Cardiac muscle cell (in vitro differentiated cells and primary cell): ENCODE measurements at regions not wholly inside any gene's neighbourhood (a gene's known extent, or its start where the extent isn't known, plus 50 kb on each side); places are given as distances from the start of the nearest gene placed in this dataset.

Experiments used
- DNase-seq, 2 donors: peaks; one replicate each; pipeline versions ENCODE4 v3.0.0 to v3.0.0-alpha.2; 2010 to 2017; ENCODE audit warnings: low read depth in 1 of 2, low spot score in 1 of 2
- H3K27ac ChIP-seq: fragments of 200-600 bp; sonication (generic); 2 replicates; pipeline ENCODE4 v1.5.1; 2016
- H3K27me3 ChIP-seq: fragments of 200-600 bp; sonication (generic); 2 replicates; pipeline ENCODE4 v1.6.0; 2016; ENCODE audit warnings: control low read depth
- H3K36me3 ChIP-seq: fragments of 200-600 bp; sonication (generic); 2 replicates; pipeline ENCODE4 v1.5.1; 2016; ENCODE audit warnings: control low read depth
- H3K4me1 ChIP-seq: fragments of 200-600 bp; sonication (generic); 2 replicates; pipeline ENCODE4 v1.8.1; 2017; ENCODE audit warnings: low read depth, mild to moderate bottlenecking, mixed run types
- H3K4me3 ChIP-seq: fragments of 200-600 bp; sonication (generic); 2 replicates; pipeline ENCODE4 v1.5.1; 2016; ENCODE audit warnings: mild to moderate bottlenecking
- H3K9me3 ChIP-seq: fragments of 200-600 bp; sonication (generic); 2 replicates; pipeline ENCODE4 v1.5.1; 2017; ENCODE audit warnings: low read depth, mild to moderate bottlenecking, control low read depth
- TF ChIP-seq, protein P1 (sequence below): IDR thresholded peaks from 2 replicates; pipeline ENCODE4 v1.5.1; 2012; ENCODE audit warnings: low read depth, mild to moderate bottlenecking, low read length

DNA sequence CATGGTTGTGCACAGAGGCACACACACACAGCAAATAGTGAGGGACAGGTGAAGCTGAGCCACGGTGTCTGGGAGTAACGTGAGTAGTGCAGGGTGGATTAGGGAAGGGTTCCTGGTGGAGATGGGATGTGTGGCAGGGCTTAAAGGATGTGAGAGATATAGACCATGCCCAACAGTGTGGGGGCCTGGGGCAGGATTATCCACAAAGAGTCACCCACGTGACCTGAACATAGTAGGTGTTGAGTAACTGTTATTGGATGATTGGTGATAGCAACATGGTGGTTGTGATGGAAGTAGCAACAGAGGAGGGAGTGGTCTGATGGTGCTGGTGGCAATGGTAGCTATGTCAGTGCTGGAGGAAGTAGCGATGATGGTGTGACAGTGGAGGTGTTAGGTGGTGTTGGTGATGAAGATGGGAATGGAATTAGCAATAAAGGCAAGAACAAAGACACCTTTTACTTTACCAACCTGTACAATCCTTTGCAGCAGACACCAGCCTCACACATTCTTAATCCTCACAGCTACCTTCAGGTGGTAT, 135.1 kb downstream of the MRPL14 start:
- Histone ChIP-seq H3K27ac (no peak overlapping the region), H3K9me3 (no peaks in the 10 kb centered on the region)
- TF ChIP-seq, protein P1, sequence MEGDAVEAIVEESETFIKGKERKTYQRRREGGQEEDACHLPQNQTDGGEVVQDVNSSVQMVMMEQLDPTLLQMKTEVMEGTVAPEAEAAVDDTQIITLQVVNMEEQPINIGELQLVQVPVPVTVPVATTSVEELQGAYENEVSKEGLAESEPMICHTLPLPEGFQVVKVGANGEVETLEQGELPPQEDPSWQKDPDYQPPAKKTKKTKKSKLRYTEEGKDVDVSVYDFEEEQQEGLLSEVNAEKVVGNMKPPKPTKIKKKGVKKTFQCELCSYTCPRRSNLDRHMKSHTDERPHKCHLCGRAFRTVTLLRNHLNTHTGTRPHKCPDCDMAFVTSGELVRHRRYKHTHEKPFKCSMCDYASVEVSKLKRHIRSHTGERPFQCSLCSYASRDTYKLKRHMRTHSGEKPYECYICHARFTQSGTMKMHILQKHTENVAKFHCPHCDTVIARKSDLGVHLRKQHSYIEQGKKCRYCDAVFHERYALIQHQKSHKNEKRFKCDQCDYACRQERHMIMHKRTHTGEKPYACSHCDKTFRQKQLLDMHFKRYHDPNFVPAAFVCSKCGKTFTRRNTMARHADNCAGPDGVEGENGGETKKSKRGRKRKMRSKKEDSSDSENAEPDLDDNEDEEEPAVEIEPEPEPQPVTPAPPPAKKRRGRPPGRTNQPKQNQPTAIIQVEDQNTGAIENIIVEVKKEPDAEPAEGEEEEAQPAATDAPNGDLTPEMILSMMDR, result no peak

DNA sequence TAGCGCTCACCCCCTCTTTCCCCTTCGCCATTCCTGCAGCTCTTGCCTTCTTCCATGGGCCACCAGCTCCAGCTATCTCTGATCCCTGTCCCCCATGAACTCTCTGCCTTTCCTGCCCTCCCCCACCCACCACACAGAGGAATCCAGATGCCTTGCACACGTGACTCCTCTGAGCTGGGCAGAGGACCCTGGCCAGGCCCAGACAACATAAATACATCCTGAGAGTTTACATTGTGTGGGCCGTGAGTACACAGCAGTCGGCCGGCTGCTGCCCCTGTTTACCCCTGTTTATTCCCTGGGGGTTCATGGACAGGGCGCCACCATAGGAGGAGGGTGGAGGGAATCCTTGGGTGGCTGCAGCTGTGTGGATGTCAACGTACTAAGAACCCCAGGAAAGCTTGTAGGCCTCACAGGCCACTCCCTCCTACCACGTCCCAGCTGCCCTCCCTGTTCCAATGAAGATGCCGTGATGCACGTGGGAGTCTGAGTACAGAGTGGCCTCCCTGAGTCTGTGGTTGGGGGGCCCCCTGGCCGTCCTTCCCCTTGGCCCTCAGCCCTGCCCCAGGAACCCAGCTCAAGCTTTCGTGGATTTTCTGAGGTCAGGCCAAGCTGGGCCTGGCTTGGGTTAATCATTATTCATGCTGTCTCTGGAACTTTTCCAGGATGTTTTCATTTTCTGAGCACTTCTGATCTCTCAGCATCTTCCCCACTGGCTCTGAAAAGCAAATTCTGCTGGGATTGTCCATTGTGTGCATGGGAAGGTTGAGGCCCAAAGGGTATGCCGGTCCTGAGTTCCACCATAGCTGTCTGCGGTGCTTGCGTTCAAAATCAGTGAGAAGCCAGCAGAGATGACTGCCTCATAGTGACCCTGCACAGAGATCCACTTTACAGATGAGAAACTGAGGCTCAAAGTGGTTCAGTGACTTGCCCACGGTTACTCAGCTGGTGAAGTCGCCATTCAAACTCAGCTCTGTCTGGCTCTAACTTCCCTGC, 136.3 kb downstream of the MRPL14 start:
- no peaks in the 10 kb centered on the region for H3K36me3 ChIP-seq
- peak; percentile 63 to 97 for DNase-seq
- H3K4me1 ChIP-seq, result peaks cover 54% of the 10 kb centered on the region
- no peaks in the 10 kb centered on the region for H3K27me3 ChIP-seq
- H3K27ac ChIP-seq, result peak overlapping the region; percentile 90
- no peak overlapping the region for H3K4me3 ChIP-seq
- TF ChIP-seq, protein P1, result no peak
- H3K9me3 ChIP-seq, result no peaks in the 10 kb centered on the region

More for the DNA sequence above, 135.1 kb downstream of the MRPL14 start:
- no peaks in the 10 kb centered on the region for H3K36me3 ChIP-seq
- H3K27me3 ChIP-seq, result no peaks in the 10 kb centered on the region
- DNase-seq, result no peak
- no peak overlapping the region for H3K4me3 ChIP-seq
- H3K4me1 ChIP-seq, result peaks cover 42% of the 10 kb centered on the region

DNA sequence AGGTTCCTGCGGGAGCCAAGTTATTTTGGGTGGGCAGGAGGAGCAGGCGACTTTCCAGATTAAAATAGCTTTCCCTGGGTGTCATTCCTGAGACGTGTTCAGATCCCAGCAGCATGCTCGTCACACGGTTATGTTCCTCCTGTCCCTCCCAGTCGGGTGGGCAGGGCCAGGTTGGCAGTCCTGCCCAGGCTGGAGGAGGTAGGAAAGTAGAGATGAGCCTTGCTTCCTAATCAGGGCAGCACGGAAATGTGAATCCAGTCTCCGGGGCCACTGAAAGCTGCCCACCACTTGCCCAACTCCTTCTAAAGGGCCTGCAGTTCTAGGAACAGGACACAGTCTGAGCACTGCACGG, 137.0 kb downstream of the MRPL14 start:
- TF ChIP-seq, protein P1, result no peak
- Histone ChIP-seq H3K36me3 (no peaks in the 10 kb centered on the region), H3K4me1 (peaks cover 54% of the 10 kb centered on the region), H3K27me3 (no peaks in the 10 kb centered on the region), H3K4me3 (no peak overlapping the region), H3K9me3 (no peaks in the 10 kb centered on the region), H3K27ac (peak overlapping the region; percentile 90)
- DNase-seq, result peak in 1 of 2 donors; percentile 43

DNA sequence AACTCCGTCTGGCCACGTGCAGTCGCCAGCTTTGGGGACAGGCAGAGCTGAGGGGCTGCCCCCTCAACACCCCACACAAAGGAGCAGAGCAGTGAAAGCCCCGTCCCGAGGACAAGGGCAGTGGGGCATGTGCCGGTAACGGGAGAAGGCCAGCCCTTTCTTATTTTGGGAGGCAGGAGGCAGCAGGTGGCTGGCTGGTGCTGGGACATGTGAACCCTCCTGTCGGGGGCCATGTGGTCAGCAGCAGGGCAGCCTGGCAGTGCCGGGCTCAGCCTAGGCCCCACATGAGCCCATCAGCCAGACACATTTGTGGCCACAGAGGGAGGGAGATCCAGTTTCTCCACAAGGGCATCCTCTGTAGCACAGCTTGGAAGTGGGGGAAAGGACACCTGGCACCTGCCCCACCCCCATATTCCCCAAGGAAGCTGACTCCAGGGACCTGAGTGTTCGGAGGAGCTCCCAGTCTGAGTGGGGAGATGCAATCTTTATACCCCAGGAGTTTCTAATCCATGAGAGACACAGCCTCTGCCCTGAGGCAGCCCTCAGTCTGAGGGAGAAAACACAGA, 137.6 kb downstream of the MRPL14 start:
- H3K27me3 ChIP-seq, result no peaks in the 10 kb centered on the region
- no peak for DNase-seq
- TF ChIP-seq, protein P1, result no peak
- no peaks in the 10 kb centered on the region for H3K36me3 ChIP-seq
- H3K4me3 ChIP-seq, result no peak overlapping the region
- H3K4me1 ChIP-seq, result peaks cover 57% of the 10 kb centered on the region
- H3K27ac ChIP-seq, result peak overlapping the region; percentile 90
- no peaks in the 10 kb centered on the region for H3K9me3 ChIP-seq

DNA sequence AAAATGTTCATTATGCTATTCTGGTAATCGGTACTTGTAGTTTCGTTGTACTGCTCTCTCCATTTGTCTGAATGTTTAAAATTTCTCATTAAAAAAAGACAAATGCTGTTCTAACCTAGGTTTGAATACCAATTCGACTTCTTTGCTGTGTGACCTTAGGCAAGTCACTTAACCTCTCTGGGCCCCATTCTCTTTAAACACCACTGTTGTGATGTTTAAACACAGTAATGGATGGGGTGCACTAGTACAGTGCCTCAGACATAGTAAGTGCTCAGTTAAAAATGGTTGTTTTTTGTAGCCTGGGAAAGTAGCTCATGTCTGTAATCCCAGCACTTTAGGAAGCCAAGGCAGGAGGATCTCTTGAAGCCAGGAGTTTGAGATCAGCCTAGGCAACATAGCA, 138.5 kb downstream of the MRPL14 start:
- H3K4me3 ChIP-seq, result no peak overlapping the region
- TF ChIP-seq, protein P1, result no peak
- H3K36me3 ChIP-seq, result no peaks in the 10 kb centered on the region
- peaks cover 50% of the 10 kb centered on the region for H3K4me1 ChIP-seq
- H3K27ac ChIP-seq, result no peak overlapping the region
- H3K27me3 ChIP-seq, result no peaks in the 10 kb centered on the region
- no peaks in the 10 kb centered on the region for H3K9me3 ChIP-seq
- DNase-seq, result no peak
